ENCODE measurements at regions not wholly inside any gene's neighbourhood (a gene's known extent, or its start where the extent isn't known, plus 50 kb on each side); places are given as distances from the start of the nearest gene placed in this dataset.

DNA sequence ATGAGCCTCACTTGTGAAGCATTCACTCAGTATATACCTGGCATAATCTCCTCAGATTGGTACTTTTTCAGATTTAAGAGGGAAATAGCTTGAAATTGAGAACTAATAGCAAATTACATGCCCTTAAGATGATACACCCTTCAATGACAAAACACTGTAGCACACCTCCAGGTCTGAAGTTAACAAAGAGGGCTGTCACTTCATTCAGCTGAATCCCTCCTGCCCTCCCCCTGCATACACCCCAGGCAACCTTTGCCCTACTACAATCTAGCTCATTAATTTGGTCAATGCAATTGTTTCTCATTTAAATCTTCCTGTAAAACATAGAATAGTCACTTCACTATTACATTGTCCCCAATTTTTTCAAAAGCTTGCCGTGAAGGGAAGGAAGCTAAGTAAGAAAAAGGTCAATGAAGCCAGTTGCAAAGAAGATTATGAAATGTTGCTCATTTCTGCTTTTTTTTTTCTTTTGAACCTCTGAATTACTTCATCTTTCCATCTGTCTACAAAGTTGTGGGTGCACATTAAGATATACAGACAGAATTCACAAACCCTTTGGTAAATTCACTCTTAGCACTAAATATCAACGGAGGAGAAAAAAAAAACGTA lies 294.8 kb upstream of the PTGER4 start:
- DNase-seq, result no peak

DNA sequence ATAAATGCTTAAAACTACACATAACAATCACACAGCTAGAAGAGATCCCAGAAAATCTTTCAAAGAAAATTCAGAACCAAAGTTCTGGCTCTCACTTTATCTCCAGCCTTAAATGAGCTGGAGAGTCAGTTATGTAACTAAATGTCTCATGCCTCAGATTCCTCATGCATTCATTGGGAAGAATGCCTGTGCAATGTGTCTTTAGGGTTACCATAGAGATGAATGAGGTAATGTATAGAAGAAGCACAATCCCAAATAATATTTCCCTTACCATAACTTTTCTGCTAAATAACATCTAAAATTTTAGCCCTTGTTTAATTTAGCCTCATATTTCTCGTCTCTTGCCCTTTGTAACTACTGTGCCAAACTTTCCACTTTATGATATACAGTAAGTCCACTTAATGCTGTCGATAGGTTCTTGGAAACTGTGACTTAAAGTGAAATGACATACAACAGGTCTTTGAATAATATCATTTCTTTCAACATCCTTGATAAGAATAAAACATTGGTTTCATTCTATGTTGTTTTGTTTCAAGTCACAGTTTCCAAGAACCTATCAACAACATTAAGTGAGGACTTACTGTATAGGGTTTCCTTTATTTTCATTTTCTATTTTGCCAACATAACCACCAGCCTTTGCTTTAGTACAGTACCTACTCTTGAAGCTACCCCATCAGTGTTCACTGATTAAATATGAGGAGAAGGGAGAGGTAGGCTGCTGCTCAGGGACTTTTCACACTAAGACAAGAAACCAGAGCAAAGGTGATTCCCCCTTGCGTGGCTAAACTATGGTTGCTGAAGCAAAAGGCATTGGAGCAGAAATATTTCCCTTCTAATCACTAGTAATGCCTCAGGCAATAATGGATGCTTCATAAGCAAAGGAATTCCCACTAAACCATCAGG lies 295.7 kb upstream of the PTGER4 start:
- DNase-seq, result no peak

DNA sequence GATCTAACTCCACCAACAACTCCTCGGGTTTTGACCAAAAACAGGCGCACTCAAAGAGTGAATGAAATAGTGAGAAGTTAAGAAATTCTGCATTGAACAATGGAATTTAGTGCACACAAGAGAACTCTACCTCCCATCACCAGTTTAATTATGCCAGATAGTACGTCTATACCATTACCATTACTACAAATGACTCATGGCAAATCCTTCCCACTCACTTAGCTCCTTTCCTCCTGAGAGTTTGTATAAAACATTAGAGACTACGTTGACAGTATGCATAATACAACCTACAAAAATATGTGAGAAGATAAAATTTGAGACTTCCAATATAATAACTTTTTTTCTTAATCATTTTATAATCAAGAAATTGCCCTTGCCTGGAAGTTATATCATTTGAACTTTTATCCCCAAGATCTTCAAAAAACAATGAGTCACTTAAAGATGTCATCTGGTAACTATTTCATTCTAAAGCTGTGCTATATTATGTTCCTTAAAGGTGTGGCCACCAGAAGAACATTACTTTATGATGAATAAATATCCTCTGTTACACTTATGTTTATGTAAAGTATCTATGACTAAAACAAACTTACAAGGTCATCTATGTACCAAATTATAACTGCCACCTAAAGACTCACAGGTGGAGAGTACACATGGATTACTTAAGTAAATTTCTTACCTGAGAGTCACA lies 297.9 kb upstream of the PTGER4 start:
- DNase-seq, result no peak

GRCh38 chr5:40381016-40381415 lies 298.7 kb upstream of the PTGER4 start:
- no peak for DNase-seq

DNA sequence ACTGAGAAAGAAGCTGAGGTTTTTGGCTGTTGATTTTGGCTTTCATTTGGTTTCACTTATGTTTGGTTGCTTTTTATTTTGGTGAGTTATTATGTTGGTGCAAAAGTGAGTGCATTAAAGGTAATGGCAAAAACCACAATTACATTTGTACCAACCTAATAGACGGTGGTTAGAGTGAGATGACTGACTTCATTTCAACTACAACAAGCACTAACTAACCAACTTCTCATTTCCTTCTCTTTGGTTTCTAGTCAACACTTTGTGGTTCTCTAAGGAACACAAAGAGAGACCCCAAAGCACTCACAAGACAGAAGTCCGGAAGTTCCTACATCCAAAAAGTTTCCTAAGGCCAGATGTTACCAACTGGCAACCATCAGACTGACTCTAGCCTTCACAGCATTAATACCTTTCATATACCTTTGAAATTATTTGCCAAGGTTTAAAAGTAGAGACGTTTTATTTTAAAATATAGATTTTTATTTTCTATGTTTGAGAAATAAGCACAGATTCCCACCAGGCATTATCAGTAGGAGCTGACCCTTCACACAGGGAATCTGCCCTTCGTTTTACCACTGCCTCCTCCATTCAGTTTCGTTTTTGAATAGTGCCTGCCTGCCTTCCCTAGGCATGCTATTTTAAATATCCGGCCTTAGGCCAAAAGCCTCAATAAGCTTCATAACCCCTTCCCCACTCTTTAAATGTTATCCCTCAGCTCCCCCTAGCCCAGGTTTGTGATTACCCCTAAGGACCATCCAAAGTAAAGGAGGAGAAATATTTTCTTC lies 301.1 kb upstream of the PTGER4 start:
- DNase-seq, result no peak

DNA sequence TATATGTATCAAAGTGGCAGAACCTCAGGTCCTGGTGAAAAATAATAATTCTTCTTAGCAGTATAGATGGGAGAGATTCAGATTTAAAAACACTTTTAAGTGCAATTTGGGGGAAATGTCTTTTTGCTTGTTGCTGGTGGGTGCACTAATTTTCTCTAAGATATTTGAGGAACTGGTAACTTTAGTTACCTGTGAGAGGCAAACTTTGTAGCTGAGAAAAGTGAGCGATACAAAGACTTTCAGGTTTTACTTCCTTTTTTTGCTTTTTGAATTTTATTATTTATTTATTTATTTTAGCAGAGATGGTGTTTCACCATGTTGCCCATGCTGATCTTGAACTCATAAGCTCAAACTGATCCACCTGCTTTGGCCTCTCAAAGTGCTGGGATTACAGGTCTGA lies 303.1 kb upstream of the PTGER4 start:
- no peak for DNase-seq

DNA sequence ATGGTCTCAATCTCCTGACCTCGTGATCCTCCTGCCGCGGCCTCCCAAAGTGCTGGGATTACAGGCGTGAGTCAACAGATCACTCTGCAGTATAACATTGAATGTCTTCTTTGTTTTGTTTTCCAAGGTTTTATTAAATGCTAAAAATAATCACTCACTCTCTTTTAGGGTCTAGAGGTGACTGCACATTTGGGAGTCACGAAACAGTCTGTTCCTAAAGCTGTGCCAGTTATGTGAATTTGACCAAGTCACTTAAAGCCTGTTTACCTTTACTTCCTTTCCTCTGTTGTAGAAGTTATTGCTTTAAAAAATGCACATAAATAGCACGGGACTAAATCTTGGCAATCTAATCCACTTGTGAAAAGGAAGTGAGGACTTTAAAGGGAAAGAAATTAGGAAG lies 304.9 kb upstream of the PTGER4 start:
- no peak for DNase-seq

DNA sequence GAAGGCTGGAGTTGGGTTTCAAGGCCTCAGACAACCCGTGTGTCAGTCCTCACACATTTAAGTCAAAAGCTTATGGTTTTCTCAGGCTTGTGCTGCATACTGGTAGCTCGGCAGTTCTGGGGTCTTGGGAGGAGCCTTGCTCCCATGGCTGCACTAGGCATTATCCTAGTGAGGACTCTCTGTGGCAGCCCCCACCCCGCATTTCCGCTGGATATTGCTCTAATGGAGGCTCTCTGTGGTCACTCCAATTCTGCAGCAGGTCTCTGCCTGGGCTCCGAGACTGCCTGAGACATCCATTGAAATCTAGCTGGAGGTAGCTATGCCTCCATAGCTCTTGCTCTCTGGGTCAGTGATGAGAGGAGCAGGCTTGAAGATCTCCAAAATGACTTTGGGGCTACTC lies 311.5 kb upstream of the PTGER4 start:
- DNase-seq, result no peak

- DNase-seq, result no peak
These were observed 312.5 kb upstream of the PTGER4 start for GRCh38 chr5:40367255-40367654.

GRCh38 chr5:40365342-40366330 lies 314.1 kb upstream of the PTGER4 start:
- DNase-seq, result no peak

DNA sequence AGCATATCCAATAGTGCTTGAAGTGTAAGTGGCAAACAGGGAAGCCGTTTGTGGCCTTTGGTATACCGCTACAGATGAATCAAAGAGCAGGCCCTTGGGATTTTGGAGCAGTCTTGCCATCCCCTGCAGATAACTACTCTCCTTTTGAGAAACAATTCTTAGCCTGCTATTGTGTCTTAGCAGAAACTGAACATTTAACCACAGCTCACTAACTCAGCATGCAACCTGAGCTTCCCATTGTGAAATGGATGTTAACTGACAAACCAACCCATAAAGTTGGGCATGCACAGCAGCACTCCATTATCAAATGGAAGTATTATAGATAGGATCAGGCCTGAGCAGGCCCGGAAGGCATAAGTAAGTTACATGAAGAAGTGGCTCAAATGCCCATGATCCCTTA lies 315.3 kb upstream of the PTGER4 start:
- DNase-seq, result no peak

DNA sequence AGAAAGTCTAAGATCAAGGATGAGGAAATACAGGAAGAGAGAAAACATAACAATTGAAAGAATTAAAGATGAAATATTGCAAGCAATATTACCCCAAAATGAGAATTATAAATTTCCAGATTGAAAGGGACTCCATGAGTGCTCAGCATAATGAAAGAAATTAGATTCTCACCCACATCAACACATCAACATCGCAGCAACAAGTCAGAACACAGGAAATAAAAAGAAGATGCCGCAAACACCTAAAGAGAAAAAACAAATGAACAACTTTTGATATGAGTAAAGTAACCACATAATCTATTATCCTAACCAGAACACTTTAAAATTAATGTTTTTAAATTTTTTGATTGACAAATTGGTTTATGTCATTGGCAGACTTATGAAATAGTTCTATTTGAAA lies 318.3 kb upstream of the PTGER4 start:
- no peak for DNase-seq

DNA sequence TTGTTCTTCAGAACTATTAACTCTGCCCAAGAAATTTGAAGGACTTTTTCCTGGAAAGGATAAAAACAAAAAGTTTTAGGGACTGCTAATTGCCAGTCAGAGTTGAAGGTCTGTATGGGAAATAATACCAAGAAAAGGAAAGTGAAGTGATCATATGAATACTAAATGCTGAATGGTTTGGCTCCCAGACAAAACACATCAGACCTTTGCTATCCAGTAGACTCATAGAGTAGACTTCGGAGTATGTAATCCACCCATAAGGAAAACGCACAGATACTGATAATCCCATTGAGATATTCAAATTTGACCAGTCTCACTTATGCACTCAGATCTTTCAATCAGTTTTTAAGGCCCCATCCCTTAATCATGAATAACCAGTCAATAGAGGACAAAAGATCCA lies 319.0 kb upstream of the PTGER4 start:
- DNase-seq, result no peak

DNA sequence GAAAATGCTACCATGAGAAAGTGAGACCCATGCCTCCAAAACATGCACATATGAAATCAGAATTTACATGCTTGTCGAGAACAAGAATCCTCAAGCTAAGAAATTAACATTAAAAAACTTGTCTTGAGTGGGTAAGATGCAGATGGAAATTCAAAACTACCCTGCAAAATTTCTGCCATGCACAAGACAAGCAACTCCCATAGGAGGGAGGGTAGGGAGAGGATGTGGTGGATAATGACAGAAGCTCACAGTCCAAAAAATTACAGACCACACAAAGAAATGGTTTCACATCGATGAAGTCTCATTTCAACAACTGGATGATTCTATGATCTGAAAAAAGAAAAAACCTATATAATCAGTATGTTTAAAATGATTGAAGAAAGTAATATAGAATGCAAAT lies 319.9 kb upstream of the PTGER4 start:
- no peak for DNase-seq

DNA sequence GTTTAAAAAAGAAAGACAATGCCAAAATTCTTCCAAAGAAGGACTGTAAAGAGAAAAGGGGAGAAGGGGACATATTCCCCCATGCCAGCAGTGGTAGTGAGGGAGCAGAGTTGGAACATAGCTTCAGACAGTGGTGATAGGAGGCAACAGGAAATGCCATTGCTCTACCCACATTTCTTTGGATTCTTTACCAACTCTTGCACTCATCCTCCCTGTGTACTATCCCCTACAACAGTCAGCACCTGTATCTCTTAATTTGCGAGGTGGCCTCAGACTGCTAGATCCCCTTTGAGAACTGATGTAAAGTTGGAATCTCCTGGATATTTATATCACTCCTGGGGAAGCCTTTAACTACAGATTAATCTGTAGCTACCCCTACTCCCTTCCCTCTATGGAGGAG lies 320.6 kb upstream of the PTGER4 start:
- no peak for DNase-seq

DNA sequence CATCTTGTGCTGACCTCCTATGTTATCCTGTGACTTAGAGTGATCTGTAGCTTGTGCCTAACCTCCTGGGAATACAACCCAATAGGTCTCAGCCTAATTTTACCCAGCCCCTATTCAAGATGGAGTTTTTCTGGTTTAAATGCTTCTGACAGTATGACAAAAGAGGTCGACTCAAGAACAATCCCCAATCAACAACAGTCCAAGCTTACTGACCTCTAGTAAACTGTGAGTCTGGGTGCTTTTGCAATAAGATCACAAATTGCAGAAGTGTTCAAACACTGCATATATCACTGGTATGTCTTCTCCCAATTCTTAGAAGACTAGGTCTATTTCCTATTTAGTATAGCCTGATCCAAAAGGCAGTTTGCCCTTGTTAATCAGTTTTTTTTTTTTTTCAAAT lies 323.5 kb upstream of the PTGER4 start:
- DNase-seq, result no peak

DNA sequence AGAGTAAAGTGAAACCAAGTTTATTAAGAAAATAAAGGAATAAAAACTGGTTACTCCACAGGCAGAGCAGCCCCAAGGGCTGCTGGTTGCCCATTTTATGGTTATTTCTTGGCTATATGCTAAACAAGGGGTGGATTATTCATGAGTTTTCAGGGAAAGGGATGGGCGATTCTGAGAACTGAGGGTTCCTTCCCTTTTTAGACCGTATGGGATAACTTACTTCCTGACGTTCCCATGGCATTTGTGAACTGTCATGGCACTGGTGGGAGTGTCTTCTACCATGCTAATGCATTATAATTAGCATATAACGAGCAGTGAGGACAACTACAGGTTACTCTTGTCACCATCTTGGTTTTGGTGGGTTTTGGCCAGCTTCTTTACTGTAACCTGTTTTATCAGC lies 323.9 kb upstream of the PTGER4 start:
- DNase-seq, result no peak

DNA sequence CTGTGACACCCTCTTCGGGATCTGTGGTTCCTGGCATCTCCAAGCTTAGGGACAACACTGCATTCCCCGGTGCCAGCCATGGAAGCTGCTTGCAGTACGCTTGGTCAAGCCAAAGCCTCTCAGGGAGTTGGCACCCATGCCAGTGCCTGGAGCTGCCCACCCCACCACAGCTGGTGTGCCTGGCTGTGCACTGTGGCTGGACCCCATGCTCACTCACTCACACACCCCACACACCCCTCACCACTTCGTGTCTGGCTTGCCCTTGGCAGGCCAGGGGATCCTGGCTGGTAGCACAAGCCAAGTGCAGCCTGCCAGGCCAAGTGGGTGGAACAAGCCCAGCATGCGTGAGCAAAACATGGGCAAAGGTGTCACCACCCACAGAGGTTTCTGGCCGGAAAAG lies 324.5 kb upstream of the PTGER4 start:
- DNase-seq, result no peak

GRCh38 chr5:40354171-40354570 lies 325.5 kb upstream of the PTGER4 start:
- DNase-seq, result no peak

GRCh38 chr5:40353442-40353841 lies 326.3 kb upstream of the PTGER4 start:
- DNase-seq, result no peak

DNA sequence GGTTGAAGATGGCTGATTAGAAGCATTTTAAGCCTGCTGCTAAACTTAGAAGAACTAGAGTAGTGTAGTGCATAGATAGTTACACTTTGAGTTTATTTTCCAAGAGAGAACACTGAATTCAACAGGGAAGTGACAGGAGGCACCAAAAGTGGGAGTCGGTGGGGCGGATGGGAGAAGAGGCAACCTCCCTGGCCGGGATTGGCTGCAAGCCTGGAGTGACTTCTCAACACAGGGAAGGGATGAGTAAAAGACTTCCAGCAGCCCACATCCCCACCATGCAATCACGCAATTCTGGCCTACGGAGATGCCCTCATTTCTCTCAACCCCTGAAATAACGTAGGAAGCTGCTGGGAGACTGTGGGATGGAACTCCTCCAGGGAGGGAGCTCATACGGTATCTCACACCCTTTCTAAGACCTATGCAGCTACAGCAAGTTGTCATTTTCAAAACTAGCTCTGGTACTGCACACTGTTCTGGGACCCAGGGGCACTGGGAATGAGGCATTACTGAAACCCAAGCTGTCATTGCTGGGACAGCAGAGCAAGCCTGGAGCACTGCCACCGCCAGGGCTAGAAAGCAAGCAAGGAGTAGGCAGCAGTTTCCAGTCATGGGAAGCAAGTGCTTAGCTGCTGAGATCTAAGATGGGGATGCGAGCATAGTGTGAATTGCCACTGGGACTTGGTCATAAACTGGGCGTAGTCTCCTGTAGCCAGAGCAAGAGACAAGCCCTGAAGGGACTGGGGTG lies 331.6 kb upstream of the PTGER4 start:
- DNase-seq, result no peak

All from KG1 (cell line).